Fibroblast of pulmonary artery (primary cell): ENCODE measurements at regions not wholly inside any gene's neighbourhood (a gene's known extent, or its start where the extent isn't known, plus 50 kb on each side); places are given as distances from the start of the nearest gene placed in this dataset.

Experiments used
- DNase-seq: peaks from one replicate; pipeline ENCODE4 v3.0.0-alpha.2; 2010; ENCODE audit warnings: low read depth
- H3K4me3 ChIP-seq: replicated peaks from 2 replicates; pipeline ENCODE4 v1.5.1; 2011; ENCODE audit warnings: low read depth, mild to moderate bottlenecking, control low read depth, low read length, moderate library complexity
- CTCF ChIP-seq: IDR thresholded peaks from 2 replicates; pipeline ENCODE4 v1.5.1; 2011; ENCODE audit warnings: mild to moderate bottlenecking, control low read depth, low read length, inconsistent platforms; ENCODE audit errors: missing control alignments

DNA sequence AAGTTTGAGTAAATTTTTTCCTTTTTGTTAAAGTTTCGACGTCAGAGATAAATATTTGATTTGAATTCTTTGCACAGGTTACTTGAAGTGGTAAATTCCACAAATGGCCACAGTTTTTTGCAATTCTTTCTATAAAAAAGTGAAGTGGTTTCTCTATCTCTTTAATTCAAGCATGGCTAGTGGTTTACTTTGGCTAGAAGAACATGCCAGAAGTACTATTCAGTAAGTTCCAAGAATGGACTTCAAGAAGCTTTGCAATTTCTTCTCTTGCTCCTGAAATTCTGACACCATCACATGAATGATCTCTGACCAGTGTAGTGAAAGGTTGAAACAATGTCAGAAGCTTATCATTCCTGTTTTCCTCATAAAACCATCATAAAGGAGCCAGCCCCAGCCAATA, 55.7 kb upstream of the RNPC3 start:
- TF ChIP-seq CTCF = no peak
- no peak for DNase-seq

DNA sequence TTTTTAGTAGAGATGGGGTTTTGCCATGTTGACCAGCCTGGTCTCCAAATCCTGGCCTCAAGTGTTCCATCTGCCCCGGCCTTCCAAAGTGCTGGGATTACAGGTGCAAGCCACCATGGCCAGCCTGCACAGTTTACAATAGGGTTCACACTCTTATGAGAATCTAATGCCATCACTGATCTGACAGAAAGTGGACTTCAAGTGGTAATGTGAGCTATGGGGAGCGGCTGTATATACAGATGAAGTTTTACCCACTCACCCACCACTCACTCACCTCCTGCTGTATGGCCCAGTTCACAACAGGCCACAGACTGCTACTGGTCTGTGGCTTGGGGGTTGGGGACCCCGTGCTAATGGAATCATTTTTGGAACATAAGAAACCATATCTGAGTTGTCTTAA, 58.4 kb upstream of the RNPC3 start:
- no peak for DNase-seq
- TF ChIP-seq CTCF = no peak
- H3K4me3 ChIP-seq = no peak overlapping the region

More for the DNA sequence above, 55.7 kb upstream of the RNPC3 start:
- no peak overlapping the region for H3K4me3 ChIP-seq

GRCh38 chr1:103461161-103462105, 64.1 kb upstream of the RNPC3 start:
- no peak overlapping the region for H3K4me3 ChIP-seq
- DNase-seq = peak; percentile 38
- TF ChIP-seq CTCF = peak; percentile 58

- DNase-seq = no peak
- TF ChIP-seq CTCF = no peak
- H3K4me3 ChIP-seq = no peak overlapping the region
These were observed 65.0 kb upstream of the RNPC3 start for GRCh38 chr1:103460511-103460910.

- DNase-seq = peak; percentile 18
- no peak for TF ChIP-seq CTCF
- H3K4me3 ChIP-seq = no peak overlapping the region
These were observed 66.2 kb upstream of the RNPC3 start for GRCh38 chr1:103459346-103459745.

DNA sequence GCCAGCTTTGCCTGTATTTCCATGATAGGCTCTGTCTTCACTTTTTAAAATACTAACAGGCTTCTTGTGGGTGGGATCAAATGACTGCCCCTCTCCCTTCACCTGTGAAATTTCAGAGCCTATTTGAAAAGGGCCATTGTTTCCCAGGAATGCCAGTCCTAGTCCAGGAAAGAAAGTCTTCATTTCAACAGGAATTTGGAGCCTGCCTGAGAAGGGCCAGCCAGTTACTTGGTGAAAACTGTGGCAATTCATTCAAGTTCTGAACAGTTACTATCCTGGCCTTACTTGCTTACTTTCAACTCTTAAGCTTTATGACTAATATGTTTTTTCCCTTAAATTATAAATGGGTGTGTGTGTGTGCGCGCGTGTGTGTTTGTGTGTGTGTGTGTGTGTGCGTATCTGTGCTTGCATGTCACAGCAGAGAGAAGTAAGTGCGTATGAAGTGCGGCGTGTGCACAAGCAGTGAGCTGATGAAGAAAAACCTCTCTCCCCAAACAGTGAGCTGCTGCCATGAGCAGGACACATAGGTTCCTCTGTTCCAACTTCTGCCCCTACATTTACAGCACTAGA, 67.5 kb upstream of the RNPC3 start:
- no peak for TF ChIP-seq CTCF
- H3K4me3 ChIP-seq = no peak overlapping the region
- DNase-seq = no peak
